Ovary (tissue), 3 donors: ENCODE measurements at regions not wholly inside any gene's neighbourhood (a gene's known extent, or its start where the extent isn't known, plus 50 kb on each side); places are given as distances from the start of the nearest gene placed in this dataset.

ENCODE experiments used
- CTCF ChIP-seq, 3 donors: fragments of 450-650 bp in 2 of 3; fragments of 200-600 bp in 1 of 3; IDR thresholded peaks; one replicate each; pipeline versions ENCODE4 v1.5.1 to v1.8.0; 2016 to 2022; ENCODE audit warnings: antibody characterized with exemption in 3 of 3, mild to moderate bottlenecking in 1 of 3
- POLR2A ChIP-seq: fragments of 450-650 bp; IDR thresholded peaks from one replicate; pipeline ENCODE4 v1.6.1; 2017; ENCODE audit warnings: antibody characterized with exemption, mild to moderate bottlenecking, moderate library complexity
- donor health status: DM: no; HTN: no; CAD: no.

- TF ChIP-seq CTCF (IDR thresholded peaks at IDR 0.05) (no peak), POLR2A (no peak)
Observed at GRCh38 chr6:92496527-92496926, 922.8 kb downstream of the EPHA7 start.
